ENCODE measurements at regions not wholly inside any gene's neighbourhood (a gene's known extent, or its start where the extent isn't known, plus 50 kb on each side); places are given as distances from the start of the nearest gene placed in this dataset.

DNA sequence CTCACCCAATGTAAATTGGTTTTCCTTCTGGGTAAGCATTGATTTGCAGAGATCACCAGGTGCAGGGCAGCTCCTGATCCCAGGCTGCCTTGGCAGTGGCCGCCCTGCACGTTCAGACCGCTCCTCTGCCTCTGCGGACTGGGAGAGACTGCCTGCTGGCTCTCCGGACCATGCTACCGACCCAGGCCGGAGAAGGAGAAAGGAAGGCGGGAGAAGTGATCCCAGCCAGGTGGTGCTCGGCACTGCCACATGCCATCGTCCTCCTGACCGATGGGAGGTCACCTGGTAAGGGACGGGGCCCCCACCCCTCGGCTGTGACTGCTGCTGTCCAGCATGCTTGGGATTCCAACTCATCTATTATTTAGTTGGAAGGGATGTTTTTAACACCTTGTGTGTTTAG lies 108.1 kb upstream of the POU3F3 start:
- TF ChIP-seq, protein P1, sequence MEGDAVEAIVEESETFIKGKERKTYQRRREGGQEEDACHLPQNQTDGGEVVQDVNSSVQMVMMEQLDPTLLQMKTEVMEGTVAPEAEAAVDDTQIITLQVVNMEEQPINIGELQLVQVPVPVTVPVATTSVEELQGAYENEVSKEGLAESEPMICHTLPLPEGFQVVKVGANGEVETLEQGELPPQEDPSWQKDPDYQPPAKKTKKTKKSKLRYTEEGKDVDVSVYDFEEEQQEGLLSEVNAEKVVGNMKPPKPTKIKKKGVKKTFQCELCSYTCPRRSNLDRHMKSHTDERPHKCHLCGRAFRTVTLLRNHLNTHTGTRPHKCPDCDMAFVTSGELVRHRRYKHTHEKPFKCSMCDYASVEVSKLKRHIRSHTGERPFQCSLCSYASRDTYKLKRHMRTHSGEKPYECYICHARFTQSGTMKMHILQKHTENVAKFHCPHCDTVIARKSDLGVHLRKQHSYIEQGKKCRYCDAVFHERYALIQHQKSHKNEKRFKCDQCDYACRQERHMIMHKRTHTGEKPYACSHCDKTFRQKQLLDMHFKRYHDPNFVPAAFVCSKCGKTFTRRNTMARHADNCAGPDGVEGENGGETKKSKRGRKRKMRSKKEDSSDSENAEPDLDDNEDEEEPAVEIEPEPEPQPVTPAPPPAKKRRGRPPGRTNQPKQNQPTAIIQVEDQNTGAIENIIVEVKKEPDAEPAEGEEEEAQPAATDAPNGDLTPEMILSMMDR (IDR thresholded peaks at IDR 0.05), result no peak
- TF ChIP-seq POLR2A (IDR thresholded peaks at IDR 0.05), result no peak
